Loucy (cell line): ENCODE measurements at regions not wholly inside any gene's neighbourhood (a gene's known extent, or its start where the extent isn't known, plus 50 kb on each side); places are given as distances from the start of the nearest gene placed in this dataset.

Experiments
- H2AFZ ChIP-seq: fragments of 200-600 bp; sonication (generic); 2 replicates; pipeline ENCODE4 v1.6.0; 2016; ENCODE audit warnings: antibody characterized with exemption, mild to moderate bottlenecking, low read length, moderate library complexity
- H3F3A ChIP-seq: fragments of 200-600 bp; 2 replicates; pipeline ENCODE4 v1.6.0; 2016; ENCODE audit warnings: antibody characterized with exemption, low read depth, mild to moderate bottlenecking
- H3K27me3 ChIP-seq: fragments of 200-600 bp; sonication (generic); 2 replicates; pipeline ENCODE4 v1.6.1; 2014; ENCODE audit warnings: low read length, mild to moderate bottlenecking; ENCODE audit not compliant: insufficient read depth, poor library complexity, severe bottlenecking
- H3K36me3 ChIP-seq: fragments of 200-600 bp; sonication (generic); 2 replicates; pipeline ENCODE4 v1.6.1; 2016; ENCODE audit warnings: low read length; ENCODE audit not compliant: insufficient read depth
- H3K4me1 ChIP-seq: fragments of 200-600 bp; sonication (generic); 2 replicates; pipeline ENCODE4 v1.5.1; 2014; ENCODE audit warnings: low read length, mild to moderate bottlenecking; ENCODE audit not compliant: insufficient read depth, poor library complexity, severe bottlenecking
- H3K4me2 ChIP-seq: fragments of 200-600 bp; sonication (generic); 2 replicates; pipeline ENCODE4 v1.6.0; 2014; ENCODE audit warnings: antibody characterized with exemption, low read length, low read depth, mild to moderate bottlenecking; ENCODE audit not compliant: poor library complexity, severe bottlenecking
- H3K4me3 ChIP-seq: fragments of 200-600 bp; sonication (generic); 2 replicates; pipeline ENCODE4 v1.5.1; 2014; ENCODE audit warnings: low read length, mild to moderate bottlenecking, mixed read lengths; ENCODE audit not compliant: poor library complexity, severe bottlenecking
- H3K79me2 ChIP-seq: fragments of 200-600 bp; sonication (generic); 2 replicates; pipeline ENCODE4 v1.6.1; 2014; ENCODE audit warnings: low read length; ENCODE audit not compliant: insufficient read depth
- H3K9ac ChIP-seq: fragments of 200-600 bp; sonication (generic); 2 replicates; pipeline ENCODE4 v1.6.0; 2014; ENCODE audit warnings: mild to moderate bottlenecking, low read depth, low read length, moderate library complexity; ENCODE audit not compliant: poor library complexity, severe bottlenecking
- H3K9me2 ChIP-seq: fragments of 200-600 bp; sonication (generic); replicated peaks from 2 replicates; pipeline ENCODE4 v1.6.1; 2016; ENCODE audit warnings: low read depth, low read length, mixed read lengths
- H3K9me3 ChIP-seq: fragments of 200-600 bp; sonication (generic); 2 replicates; pipeline ENCODE4 v1.6.1; 2014; ENCODE audit warnings: mild to moderate bottlenecking, antibody characterized with exemption, low read length, low read depth; ENCODE audit not compliant: insufficient read depth
- H4K20me1 ChIP-seq: fragments of 200-600 bp; sonication (generic); 2 replicates; pipeline ENCODE4 v1.6.0; 2014; ENCODE audit warnings: antibody characterized with exemption, low read length, mild to moderate bottlenecking; ENCODE audit not compliant: insufficient read depth, poor library complexity, severe bottlenecking
- EZH2phosphoT487 ChIP-seq: fragments of 200-600 bp; IDR thresholded peaks from 2 replicates; pipeline ENCODE4 v1.6.1; 2018; ENCODE audit warnings: antibody characterized with exemption, mild to moderate bottlenecking, moderate library complexity, borderline replicate concordance
- TF ChIP-seq, protein P1 (sequence below): fragments of 200-600 bp; sonication (generic); conservative IDR thresholded peaks from 2 replicates; pipeline ENCODE4 v1.5.1; 2014; ENCODE audit warnings: mild to moderate bottlenecking, antibody characterized with exemption, low read length

DNA sequence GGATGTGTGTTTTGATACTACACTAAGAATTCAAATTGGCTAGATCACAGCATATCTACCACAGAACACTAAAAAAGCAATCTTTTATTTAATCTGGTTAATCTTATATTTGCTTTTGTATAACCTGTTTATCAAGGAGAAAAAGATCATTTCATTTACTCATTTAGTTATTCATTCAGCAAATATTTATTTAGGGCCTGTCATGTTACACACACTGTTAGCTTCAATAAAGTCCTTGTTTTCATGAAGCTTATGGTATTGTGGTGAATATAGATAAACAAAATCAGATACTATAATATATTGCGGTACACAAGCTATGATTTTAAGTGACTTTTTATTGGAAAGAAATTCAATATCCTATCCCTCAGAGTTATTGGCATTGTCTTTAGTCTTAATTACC is 350.8 kb downstream of the LRFN5 start:
- H3K9ac ChIP-seq: no peak overlapping the region
- H3K79me2 ChIP-seq: no peaks in the 10 kb centered on the region
- H3K9me2 ChIP-seq: no peaks in the 10 kb centered on the region
- H3K4me2 ChIP-seq: no peak overlapping the region
- no peaks in the 10 kb centered on the region for H3F3A ChIP-seq
- H4K20me1 ChIP-seq: no peaks in the 10 kb centered on the region
- no peaks in the 10 kb centered on the region for H3K9me3 ChIP-seq
- TF ChIP-seq, protein P1, sequence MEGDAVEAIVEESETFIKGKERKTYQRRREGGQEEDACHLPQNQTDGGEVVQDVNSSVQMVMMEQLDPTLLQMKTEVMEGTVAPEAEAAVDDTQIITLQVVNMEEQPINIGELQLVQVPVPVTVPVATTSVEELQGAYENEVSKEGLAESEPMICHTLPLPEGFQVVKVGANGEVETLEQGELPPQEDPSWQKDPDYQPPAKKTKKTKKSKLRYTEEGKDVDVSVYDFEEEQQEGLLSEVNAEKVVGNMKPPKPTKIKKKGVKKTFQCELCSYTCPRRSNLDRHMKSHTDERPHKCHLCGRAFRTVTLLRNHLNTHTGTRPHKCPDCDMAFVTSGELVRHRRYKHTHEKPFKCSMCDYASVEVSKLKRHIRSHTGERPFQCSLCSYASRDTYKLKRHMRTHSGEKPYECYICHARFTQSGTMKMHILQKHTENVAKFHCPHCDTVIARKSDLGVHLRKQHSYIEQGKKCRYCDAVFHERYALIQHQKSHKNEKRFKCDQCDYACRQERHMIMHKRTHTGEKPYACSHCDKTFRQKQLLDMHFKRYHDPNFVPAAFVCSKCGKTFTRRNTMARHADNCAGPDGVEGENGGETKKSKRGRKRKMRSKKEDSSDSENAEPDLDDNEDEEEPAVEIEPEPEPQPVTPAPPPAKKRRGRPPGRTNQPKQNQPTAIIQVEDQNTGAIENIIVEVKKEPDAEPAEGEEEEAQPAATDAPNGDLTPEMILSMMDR: no peak
- TF ChIP-seq EZH2phosphoT487: no peak
- H3K27me3 ChIP-seq: no peaks in the 10 kb centered on the region
- no peak overlapping the region for H2AFZ ChIP-seq
- H3K36me3 ChIP-seq: no peaks in the 10 kb centered on the region
- H3K4me3 ChIP-seq: no peak overlapping the region
- no peaks in the 10 kb centered on the region for H3K4me1 ChIP-seq
